ENCODE measurements at regions not wholly inside any gene's neighbourhood (a gene's known extent, or its start where the extent isn't known, plus 50 kb on each side); places are given as distances from the start of the nearest gene placed in this dataset.

GRCh38 chr12:114041590-114041989 lies 75.5 kb upstream of the RBM19 start:
- TF ChIP-seq CTCF (IDR thresholded peaks at IDR 0.05; ENCODE audit: low read depth, low read length, poor library complexity, severe bottlenecking) = no peak
- no peak for TF ChIP-seq EZH2phosphoT487 (IDR thresholded peaks at IDR 0.05; ENCODE audit: borderline replicate concordance, low read length)

Data from DOHH2 (cell line).